SK-N-MC (cell line): ENCODE measurements at regions not wholly inside any gene's neighbourhood (a gene's known extent, or its start where the extent isn't known, plus 50 kb on each side); places are given as distances from the start of the nearest gene placed in this dataset.

Source experiments
- EZH2 ChIP-seq: fragments of 200-600 bp; sonication (generic); IDR thresholded peaks from one replicate; pipeline ENCODE4 v1.6.1; 2017; ENCODE audit warnings: antibody characterized with exemption
- POLR2AphosphoS5 ChIP-seq: IDR thresholded peaks from 2 replicates; pipeline ENCODE4 v1.6.1; 2012; ENCODE audit warnings: mild to moderate bottlenecking, low read depth, low read length, borderline replicate concordance

- TF ChIP-seq EZH2 (no peak), POLR2AphosphoS5 (no peak)
These were observed 73.8 kb upstream of the CHCHD3 start for GRCh38 chr7:133155642-133156041.
